ENCODE measurements at regions not wholly inside any gene's neighbourhood (a gene's known extent, or its start where the extent isn't known, plus 50 kb on each side); places are given as distances from the start of the nearest gene placed in this dataset.

GRCh38 chr1:34627465-34628240, 127.2 kb upstream of the GJB5 start:
- no peak for DNase-seq (ENCODE audit: low spot score)
- intact Hi-C loops (cut with DNase I) = no loop called here

DNA sequence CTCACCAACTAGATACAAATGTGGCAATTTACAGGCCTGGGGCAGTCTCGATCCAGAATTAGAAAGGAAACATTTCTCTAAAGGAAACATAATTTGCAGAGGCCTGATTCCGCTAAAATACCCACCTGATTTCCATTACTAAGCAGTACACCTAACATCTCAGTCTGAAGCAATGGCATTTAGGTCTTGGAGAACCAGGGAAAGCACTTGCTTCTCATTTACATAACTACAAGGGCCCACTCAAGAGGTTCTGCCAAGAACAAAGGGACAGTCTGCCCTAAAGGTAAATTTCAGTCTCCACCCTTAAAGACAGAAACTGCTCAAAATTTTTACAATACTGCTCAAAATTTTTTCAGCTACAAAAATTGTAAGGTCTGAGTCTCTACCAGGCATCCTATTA, 123.7 kb upstream of the GJB5 start:
- no peak for DNase-seq (ENCODE audit: low spot score)
- intact Hi-C loops (cut with DNase I) = no loop called here

- no peak for DNase-seq (ENCODE audit: low spot score)
- intact Hi-C loops (cut with DNase I) = no loop called here
Observed at GRCh38 chr1:34639701-34640100, 115.1 kb upstream of the GJB5 start.

DNA sequence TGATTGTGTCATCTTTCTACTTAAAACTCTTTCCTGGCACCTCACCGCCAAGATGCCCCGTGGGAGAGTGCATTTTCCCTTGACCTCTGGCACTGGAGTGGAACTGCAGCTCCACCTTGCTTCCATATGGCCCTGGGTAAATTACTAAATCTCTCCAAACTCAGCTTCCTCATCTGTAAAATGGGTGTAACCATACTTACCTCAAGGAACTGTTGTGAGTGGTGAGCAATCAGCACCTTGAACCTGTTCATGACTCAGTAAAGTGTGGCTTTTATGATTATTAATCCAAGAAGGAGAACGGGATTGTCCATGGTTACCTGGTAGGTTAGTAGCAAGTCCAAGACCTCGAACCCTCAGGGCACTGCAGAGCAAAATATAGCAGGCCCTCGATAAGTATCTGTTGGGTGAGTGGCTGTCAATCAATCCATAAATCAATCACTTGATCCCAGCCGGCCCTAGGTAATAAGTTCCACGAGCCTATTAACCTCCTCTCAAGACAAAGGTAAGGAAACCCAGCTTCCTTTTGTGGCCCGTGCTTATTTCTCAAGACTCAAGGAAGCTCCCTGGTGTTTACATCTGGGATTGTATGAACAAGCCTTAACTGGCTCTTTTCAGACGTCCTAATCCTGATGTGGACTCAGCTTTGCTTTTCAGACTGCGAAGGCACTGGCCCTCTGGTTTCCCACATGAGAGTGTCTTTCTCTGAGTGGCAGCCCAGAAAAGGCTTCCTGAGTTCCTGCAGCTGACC, 114.0 kb upstream of the GJB5 start:
- no peak for DNase-seq (ENCODE audit: low spot score)
- intact Hi-C loops (cut with DNase I) = no loop called here

GRCh38 chr1:34642679-34643078, 112.2 kb upstream of the GJB5 start:
- intact Hi-C loops (cut with DNase I) = no loop called here
- no peak for DNase-seq (ENCODE audit: low spot score)

DNA sequence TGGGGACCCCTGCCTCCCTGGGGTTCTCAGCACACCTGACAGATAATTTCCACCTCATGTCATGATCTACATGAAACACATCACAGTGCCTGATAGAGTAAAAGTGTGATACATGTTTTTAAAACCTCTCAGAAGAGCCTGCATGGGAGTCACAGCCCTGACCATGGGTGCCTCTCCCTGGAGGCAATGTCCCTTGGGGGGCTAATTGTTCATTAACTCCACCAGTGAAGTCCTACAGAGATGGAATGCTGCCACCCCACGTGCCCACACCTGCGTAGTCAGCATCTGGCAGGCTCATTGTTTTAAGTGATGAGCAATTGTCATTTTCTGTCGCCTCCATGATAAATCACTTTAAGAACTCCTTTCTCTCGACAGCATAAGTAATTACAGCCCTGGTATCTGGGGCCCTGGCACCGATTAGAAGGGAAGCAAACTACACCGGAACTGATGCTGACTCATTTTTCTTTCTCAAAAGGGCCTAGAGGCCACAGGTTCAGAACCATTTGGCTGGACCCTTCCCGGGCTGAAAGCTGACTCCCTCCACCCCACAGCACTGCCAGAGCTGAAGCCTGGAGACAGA, 109.6 kb upstream of the GJB5 start:
- DNase-seq (ENCODE audit: low spot score) = no peak
- intact Hi-C loops (cut with DNase I) = no loop called here

DNA sequence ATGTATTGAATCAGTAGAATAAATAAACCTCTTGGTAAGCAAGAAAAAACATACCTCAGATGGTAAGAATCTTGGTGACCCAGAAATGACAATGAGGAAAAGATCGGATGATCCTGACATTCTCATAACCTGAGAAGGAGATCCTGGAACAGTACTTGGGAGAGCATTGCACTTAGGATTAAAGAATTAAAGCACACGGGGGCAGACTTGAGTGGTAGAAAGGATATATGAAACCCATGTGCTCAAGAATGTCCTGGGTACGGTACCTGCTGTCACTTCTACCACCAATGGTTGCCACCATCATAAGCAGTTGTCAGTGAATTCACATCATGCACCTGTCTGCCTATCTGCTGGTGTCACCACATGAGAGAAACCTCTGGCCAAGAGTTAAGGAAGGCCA, 108.9 kb upstream of the GJB5 start:
- intact Hi-C loops (cut with DNase I) = no loop called here
- no peak for DNase-seq (ENCODE audit: low spot score)

- intact Hi-C loops (cut with DNase I) = no loop called here
- no peak for DNase-seq (ENCODE audit: low spot score)
Observed at GRCh38 chr1:34648501-34648900, 106.3 kb upstream of the GJB5 start.

- DNase-seq (ENCODE audit: low spot score) = no peak
- intact Hi-C loops (cut with DNase I) = no loop called here
Observed at GRCh38 chr1:34650090-34650489, 104.8 kb upstream of the GJB5 start.

- DNase-seq (ENCODE audit: low spot score) = no peak
- intact Hi-C loops (cut with DNase I) = no loop called here
Observed at GRCh38 chr1:34650800-34651199, 104.0 kb upstream of the GJB5 start.

GRCh38 chr1:34653110-34653509, 101.7 kb upstream of the GJB5 start:
- intact Hi-C loops (cut with DNase I) = no loop called here
- DNase-seq (ENCODE audit: low spot score) = no peak

- intact Hi-C loops (cut with DNase I) = no loop called here
- no peak for DNase-seq (ENCODE audit: low spot score)
Observed at GRCh38 chr1:34655206-34655874, 99.5 kb upstream of the GJB5 start.

- intact Hi-C loops (cut with DNase I) = no loop called here
- DNase-seq (ENCODE audit: low spot score) = no peak
Observed at GRCh38 chr1:34655875-34656240, 99.0 kb upstream of the GJB5 start.

- DNase-seq (ENCODE audit: low spot score) = no peak
- intact Hi-C loops (cut with DNase I) = no loop called here
Observed at GRCh38 chr1:34656299-34656698, 98.5 kb upstream of the GJB5 start.

DNA sequence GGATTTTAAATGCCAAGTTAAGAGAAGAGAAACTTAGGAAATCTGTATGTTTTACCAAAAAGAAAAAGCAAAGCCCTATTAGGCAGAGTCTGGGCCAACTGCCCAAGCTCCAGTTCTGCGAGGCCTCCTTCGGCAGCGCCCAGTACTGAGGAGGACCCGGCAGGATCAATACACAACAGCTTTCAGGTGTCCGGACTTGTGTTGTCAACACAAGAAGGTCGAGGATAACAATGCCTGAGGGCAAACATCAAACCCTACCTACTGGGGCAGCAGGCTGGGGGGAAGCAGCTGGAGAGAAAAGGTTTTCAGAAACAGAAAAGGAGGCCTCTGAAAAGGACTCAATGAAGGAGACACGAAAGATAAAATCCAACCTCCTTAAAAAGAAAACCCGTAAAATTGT, 98.1 kb upstream of the GJB5 start:
- DNase-seq (ENCODE audit: low spot score) = no peak
- intact Hi-C loops (cut with DNase I) = no loop called here

DNA sequence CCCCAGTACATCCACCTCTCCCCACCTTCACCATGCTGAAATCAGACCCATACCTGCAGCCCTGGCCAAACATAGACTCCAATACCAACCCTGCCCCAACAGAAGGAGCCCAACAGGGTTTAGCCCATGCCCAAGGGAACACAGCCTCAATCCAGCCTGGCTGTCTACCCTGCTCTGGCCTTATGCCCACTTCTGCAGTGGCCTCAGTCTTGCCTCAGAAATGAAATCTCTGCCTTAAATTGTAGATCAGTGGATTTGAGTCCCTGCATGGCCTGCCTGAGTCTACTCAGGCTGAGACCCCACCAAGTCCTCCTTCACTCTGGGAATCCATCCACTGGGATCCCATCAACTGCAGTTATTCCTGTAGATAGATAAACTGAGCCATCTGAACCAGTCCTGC, 97.6 kb upstream of the GJB5 start:
- no peak for DNase-seq (ENCODE audit: low spot score)
- intact Hi-C loops (cut with DNase I) = no loop called here

GRCh38 chr1:34657849-34658248, 97.0 kb upstream of the GJB5 start:
- DNase-seq (ENCODE audit: low spot score) = no peak

GRCh38 chr1:34663031-34663430, 91.8 kb upstream of the GJB5 start:
- intact Hi-C loops (cut with DNase I) = no loop called here
- DNase-seq (ENCODE audit: low spot score) = no peak

More at GRCh38 chr1:34657849-34658248, 97.0 kb upstream of the GJB5 start:
- intact Hi-C loops (cut with DNase I) = no loop called here

DNA sequence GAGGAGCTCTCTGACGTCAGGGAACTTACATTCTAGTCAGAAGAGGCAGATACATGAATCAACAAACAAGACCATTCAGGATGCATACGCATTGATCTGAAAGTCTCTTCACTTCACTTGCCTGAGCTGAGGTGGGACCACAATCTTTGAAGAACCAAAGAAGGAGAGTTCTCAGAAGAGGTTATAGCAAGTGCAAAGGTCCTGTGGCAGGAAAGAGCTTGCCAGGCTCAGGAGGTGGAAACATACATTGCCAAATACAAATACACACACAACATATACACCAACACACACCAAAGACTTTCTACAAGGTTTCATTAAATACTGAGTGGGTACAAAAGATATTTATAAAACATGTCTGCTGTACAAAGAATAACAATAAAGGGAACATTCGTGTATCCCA, 86.8 kb upstream of the GJB5 start:
- DNase-seq (ENCODE audit: low spot score) = no peak
- intact Hi-C loops (cut with DNase I) = no loop called here

- DNase-seq (ENCODE audit: low spot score) = no peak
- intact Hi-C loops (cut with DNase I) = no loop called here
Observed at GRCh38 chr1:34670982-34671381, 83.9 kb upstream of the GJB5 start.

- DNase-seq (ENCODE audit: low spot score) = no peak
- intact Hi-C loops (cut with DNase I) = no loop called here
Observed at GRCh38 chr1:34671887-34672286, 83.0 kb upstream of the GJB5 start.

Measured in cardiac septum (tissue), 1 donor.